ENCODE measurements at regions not wholly inside any gene's neighbourhood (a gene's known extent, or its start where the extent isn't known, plus 50 kb on each side); places are given as distances from the start of the nearest gene placed in this dataset.

DNA sequence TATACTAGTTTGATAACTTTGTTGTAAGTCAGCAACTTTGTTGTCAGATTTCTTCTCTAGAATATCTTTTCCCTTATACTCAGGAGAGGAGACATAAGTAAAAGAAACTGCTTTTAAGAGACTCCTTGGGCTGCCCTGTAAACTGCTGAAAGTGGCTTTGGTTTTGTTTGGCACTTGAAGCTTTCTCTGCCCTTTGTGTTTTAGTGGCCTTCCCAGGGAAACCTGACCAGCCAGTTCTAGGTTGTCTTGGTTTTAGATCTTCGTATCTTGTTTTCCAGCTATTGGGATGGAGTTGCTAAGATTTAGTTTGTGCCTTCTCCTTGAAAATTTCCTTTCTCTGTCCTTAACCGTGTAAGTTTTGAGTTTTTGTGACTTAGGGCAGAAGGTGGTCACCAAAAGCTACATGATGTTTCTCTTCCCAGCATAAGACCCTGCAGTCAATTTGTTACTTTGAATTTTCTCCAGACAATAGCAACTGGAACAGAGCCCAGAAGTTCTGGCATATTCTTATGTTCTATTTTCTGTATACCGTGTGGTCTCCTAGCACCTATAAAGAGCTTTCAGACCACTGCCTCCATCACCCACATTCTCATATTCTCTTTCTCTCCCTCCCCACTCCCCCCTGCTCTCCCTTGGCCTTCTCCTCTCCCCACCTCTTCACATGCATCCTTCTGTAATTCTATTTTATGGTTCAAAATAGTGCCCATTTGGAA is 81.1 kb downstream of the BOLA3 start:
- no peak for DNase-seq

DNA sequence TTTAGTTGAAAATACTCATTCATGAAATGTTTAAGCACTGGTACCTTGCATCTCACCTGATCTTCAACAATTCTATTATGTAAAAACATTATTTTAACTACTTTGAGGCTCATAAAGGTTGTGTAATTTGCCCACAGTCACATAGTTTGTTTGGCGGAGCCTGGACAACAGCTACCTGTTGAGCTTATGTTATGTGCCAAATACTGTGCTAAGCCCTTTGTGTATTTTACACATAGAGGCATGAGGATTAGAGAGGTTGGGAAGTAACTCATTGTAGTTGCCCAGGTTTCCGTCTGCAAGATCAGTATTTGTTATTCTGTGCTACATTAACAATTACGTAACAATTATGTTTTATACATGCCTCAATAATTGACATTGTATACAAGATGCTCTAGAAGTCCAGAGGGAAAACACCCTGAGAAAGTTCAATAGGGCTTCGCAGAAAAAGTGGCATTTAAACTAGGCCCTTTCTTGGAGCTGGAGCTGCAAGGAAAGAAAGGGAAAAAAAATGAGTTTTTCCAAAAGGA is 80.4 kb downstream of the BOLA3 start:
- no peak for DNase-seq

DNA sequence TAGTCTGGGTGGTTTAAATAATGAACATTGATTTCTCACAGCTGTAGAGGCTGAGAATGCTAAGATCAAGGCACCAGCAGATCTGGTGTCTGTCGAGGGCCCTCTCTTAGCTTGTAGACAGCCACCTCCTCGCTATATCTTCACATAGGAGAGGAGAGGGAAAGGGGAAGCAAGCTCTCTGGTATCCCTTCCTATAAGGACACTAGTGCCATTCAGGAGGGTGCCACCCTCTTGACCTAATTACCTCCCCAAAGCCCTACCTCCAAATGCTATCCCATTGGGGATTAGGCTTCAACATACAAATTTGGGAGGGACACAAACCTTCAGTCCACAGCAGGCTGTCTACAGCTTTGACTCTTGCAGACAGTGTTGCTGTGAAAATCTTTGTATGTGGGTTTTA is 76.7 kb downstream of the BOLA3 start:
- DNase-seq = no peak

DNA sequence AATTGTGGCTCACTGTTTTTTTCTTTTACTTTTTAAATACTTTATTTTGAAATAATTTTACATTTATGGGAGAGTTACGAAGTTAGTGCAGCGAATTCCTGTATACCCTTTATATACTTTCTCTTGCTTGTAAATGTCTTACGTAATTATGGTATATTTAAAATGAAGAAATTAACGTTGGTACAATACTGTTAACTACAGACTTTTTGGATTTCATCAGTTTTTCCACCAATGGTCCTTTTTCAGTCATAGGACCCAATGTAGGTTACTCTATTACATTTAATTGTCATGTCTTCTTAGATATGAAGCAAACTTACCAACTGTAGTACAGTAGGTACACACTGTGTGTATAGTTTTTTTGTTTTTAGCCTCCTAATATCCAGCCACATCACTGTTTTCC is 76.3 kb downstream of the BOLA3 start:
- DNase-seq = no peak

DNA sequence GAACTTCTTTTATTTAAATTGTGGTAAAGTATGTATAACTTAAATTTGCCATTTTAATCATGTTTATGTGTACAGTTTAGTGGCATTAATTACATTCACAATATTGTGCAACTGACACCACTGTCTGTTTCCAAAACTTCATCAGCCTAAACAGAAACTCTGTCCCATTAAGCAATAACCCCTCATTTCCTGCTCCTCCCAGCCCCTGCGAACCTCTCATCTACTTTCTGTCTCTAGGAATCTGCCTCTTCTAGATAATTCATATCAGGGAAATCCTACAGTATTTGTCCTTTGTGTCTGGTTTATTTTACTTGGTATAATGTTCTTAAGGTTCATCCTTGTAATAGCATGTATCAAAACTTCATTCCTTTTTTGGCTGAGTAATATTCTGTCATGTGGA is 75.1 kb downstream of the BOLA3 start:
- no peak for DNase-seq

DNA sequence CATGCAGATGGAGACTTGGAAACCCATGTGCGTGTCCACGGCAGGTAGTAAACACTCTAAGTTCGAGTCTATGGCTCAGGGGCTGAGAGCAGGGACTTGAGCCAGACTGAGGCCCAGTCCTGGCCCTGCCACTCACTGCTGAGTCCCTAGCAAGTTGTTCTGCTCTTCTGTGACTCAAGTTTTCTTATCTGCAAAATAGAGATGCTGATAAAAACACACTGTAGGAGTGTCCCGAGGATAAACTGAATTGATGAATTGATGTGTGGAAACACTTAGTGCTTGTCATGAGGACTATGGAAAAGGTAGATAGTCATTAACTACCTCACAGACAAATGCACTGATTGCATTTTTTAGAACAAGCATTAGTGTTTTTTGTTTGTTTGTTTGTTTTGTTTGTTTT is 73.2 kb downstream of the BOLA3 start:
- no peak for DNase-seq

DNA sequence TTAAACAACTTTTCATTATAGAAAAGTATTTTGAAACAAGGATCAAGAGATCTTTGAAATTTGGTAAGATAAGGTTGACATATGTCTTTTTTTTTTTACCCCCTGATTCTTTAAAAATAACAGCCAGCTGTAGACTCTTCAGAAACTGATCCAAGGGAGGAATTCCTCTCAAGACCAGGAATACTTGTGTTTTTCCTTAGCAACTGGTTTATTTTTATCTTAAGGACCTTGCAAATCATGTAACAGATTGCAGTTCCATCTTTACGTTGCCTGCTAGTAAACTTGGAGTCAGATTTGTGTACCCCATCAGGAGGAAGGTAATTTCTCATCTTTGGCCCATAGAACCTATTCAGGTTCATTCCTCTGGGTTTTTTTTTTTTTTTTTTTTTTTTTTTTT is 71.6 kb downstream of the BOLA3 start:
- DNase-seq = no peak

DNA sequence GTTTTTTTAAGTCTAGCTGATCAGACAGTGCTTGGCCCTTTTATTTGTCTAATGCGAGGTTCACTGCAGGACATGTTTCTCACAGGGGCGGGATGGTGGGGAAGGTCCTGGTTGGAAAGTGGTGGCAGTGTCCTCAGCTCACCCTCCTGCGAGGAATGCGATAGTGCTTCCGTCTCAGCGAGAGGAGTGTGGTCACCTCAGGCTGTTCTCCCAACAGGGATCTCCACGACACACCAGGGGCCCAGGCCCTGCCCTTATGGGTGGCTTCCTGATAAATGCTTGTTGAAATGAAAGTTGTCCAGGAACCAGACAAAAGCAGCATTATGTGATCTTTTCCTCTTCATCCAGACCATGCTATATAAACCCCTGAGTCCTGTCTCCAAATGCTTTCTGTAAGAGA is 70.1 kb downstream of the BOLA3 start:
- DNase-seq = no peak

DNA sequence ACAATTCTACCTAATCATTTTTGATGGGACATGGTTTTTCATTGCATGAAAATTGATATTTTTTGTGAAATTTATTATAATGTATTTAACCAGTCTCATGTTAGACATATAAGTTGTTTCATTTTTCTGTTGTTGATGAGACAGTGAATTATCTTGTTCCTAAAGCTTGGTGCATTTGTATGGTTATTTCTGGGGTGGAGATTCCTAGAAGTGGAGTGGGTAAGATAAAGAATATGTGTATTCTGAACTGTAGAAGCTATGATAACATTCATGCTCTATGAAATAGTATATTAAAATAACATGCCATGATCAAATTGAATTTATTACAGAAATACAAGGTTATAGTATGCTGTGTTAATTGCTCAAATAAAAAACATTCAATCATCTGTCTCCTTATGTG is 69.2 kb downstream of the BOLA3 start:
- no peak for DNase-seq

DNA sequence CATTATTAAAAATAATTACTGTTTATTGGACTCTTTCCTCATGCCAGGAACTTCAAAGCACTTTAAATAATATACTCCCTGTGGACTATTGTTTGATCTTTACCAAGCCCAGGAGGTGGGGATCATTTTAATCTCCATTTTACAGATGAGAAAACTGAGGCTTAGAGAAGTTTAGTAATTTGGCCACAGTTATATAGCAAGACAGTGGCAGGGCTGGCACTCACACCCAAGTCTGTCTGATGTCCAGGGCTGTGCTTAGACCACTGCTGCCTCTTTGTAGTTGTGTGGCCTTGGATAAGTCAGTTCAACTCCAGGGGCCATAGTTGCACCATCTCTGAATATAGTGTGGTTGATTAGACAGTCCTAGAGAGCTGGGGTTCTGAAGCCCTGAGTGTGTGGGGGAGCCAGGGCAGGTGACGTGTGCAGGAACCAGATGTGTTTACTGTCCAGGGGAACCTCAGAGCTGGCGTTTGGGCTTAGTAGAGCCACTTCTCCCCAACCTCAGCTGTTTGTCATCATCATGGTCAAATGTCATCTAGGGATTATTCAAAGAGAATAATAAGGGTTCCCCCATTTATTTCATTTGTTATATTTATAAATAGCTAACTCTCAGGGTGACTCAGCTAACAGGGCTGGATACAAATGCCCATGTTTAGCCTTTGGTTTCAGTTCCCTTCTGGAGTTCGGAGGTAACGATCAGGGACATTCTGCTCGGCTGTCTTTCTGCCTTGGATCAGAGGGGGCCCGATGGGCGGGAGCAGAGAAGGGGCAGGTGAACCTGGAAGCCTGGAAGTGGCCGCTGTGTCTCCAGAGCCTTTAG is 68.0 kb downstream of the BOLA3 start:
- DNase-seq = no peak

DNA sequence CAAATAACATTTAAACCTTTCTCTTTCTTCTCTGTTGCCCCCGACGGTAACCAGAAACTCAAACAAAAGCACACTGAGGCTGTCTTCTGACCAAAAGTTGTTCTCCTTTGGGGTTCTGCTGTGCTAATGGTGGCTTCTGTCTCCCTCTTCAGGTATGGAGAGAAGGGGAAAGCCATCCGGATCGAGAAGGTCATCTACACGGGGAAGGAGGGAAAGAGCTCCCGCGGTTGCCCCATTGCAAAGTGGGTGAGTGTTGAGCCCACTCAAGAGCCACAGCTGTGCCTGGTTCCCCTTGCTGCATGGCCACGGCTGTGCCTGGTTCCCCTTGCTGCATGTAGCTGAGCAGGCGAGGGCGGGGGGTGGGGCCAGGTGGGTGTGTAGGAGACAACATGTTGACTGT is 67.4 kb downstream of the BOLA3 start:
- no peak for DNase-seq

DNA sequence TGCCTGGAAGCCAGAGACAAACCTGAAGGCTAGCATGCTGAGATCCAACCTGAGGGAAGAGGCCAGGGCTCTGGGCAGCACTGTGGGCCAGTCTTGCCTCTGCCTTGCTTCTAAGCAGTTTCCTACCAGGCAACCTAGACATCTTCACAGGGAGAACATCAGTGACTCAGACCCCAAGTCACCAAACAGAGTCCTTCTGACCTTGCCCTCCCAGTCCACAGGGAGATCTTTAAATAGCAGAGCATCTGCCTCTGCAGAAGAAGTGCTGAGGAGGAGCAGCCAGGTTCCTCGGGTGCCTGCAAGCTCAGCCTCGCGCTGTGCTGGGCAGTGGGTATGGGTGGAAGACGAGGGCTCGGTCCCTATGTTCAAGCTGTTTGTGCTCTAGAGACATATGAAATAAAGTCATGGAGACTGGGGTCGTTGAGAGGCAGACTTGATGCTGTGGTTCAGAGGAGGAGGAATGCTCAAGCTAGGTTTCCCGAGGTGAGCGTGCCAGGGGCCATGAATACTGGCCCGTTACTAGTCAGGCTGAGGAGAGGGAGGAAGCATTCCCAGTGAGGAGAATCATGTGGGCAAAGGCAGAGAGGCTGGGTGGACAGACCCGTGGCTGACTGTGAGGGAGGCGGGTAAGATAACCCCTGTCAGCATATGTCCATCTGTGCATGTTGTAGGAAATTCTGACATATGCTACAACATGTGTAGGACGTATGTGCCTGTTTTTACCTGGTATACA is 66.5 kb downstream of the BOLA3 start:
- no peak for DNase-seq

DNA sequence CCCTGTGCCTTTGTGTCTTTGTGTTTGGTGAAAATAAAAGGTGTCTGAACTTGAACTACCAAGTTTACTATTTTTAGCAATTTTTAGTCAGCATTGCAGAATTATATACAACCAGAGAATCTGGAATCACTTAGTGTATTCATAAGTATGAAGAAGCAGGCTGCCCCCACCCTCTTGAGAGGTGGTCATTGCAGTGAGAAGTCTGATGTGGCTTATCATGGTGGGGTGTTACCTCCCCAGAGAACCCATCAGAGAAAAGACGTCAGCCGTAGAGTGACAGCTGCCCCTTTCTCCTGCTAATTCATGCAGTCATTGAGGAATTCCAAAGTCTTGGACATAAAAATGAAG is 66.0 kb downstream of the BOLA3 start:
- DNase-seq = no peak

DNA sequence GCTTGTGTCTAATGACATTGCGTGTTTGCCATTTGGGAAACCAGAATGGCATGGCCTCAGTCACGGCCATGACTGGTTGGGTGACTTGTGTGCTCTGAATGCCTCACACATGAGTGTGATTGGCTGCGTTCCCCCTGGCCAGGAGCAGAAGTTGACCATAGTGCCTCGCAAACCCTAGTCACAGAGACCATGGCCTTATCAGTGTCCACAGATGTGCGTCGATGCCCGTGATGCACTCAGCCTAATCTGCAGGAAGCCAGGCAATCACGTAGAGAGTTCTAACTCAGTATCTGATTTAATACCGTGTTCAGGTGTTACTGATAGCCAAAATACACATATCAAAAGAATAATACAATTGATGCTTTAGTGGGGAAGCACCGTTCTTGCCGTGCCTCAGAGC is 64.0 kb downstream of the BOLA3 start:
- DNase-seq = no peak

All from NCI-H1105 (cell line).